Gastroesophageal sphincter (tissue), 3 donors: ENCODE measurements at regions not wholly inside any gene's neighbourhood (a gene's known extent, or its start where the extent isn't known, plus 50 kb on each side); places are given as distances from the start of the nearest gene placed in this dataset.

Source experiments
- EP300 ChIP-seq: sonication (generic); formaldehyde crosslinking; IDR thresholded peaks from one replicate; pipeline ENCODE4 v1.6.1; 2017; ENCODE audit warnings: antibody characterized with exemption, mild to moderate bottlenecking
- POLR2A ChIP-seq, 2 donors: fragments of 450-650 bp; IDR thresholded peaks; one replicate each; pipeline ENCODE4 v1.6.1; 2017; ENCODE audit warnings: antibody characterized with exemption in 2 of 2, mild to moderate bottlenecking in 2 of 2, moderate library complexity in 1 of 2
- POLR2AphosphoS5 ChIP-seq: sonication (generic); formaldehyde crosslinking; IDR thresholded peaks from one replicate; pipeline ENCODE4 v1.6.1; 2017; ENCODE audit warnings: antibody characterized with exemption
- TF ChIP-seq, protein P1 (sequence below), 4 experiments: fragments of 200-600 bp in 2 of 4; fragments of 450-650 bp in 2 of 4; sonication (generic) in 1 of 4; IDR thresholded peaks; one replicate each; pipeline ENCODE4 v1.5.1; 2017 to 2019; ENCODE audit warnings: antibody characterized with exemption in 4 of 4, mild to moderate bottlenecking in 2 of 4, moderate library complexity in 2 of 4

DNA sequence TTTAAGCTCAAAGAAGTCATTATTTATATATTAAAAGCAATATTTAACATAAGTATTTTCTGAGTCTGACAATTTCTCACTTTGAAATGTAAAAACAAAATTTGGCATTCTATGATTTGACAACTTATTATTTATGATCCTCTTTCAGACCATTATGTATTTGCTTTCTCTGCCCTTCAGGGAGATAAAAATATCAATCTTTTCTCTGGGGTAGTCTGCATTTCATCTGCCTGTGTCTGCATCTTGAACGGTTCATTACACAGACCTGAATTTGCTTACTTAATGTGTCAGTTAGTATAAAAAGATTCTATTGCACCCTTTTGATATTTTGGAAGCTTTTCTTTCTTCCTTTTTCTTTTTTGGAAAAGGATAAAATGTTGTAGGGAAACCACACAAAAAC is 354.0 kb upstream of the RGS17 start:
- TF ChIP-seq EP300: no peak
- TF ChIP-seq POLR2A (IDR thresholded peaks at IDR 0.05): no peak
- TF ChIP-seq, protein P1, sequence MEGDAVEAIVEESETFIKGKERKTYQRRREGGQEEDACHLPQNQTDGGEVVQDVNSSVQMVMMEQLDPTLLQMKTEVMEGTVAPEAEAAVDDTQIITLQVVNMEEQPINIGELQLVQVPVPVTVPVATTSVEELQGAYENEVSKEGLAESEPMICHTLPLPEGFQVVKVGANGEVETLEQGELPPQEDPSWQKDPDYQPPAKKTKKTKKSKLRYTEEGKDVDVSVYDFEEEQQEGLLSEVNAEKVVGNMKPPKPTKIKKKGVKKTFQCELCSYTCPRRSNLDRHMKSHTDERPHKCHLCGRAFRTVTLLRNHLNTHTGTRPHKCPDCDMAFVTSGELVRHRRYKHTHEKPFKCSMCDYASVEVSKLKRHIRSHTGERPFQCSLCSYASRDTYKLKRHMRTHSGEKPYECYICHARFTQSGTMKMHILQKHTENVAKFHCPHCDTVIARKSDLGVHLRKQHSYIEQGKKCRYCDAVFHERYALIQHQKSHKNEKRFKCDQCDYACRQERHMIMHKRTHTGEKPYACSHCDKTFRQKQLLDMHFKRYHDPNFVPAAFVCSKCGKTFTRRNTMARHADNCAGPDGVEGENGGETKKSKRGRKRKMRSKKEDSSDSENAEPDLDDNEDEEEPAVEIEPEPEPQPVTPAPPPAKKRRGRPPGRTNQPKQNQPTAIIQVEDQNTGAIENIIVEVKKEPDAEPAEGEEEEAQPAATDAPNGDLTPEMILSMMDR (IDR thresholded peaks at IDR 0.05): no peak
- TF ChIP-seq POLR2AphosphoS5: no peak
